Neuronal stem cell (in vitro differentiated cells): ENCODE measurements at regions not wholly inside any gene's neighbourhood (a gene's known extent, or its start where the extent isn't known, plus 50 kb on each side); places are given as distances from the start of the nearest gene placed in this dataset.

ENCODE experiments used
- DNase-seq: peaks from one replicate; pipeline ENCODE4 v3.0.0-alpha.2; 2013; ENCODE audit warnings: low spot score
- H2AFZ ChIP-seq: one replicate; pipeline ENCODE4 v1.6.1; 2013; ENCODE audit warnings: mild to moderate bottlenecking, low read length, inconsistent platforms
- H2AK5ac ChIP-seq: 2 replicates; pipeline ENCODE4 v1.6.1; 2013; ENCODE audit warnings: low read depth, mild to moderate bottlenecking, inconsistent platforms, low read length, moderate library complexity, mixed read lengths
- H2BK120ac ChIP-seq: 2 replicates; pipeline ENCODE4 v1.6.1; 2013; ENCODE audit warnings: low read depth, mild to moderate bottlenecking, inconsistent platforms, low read length, moderate library complexity, mixed read lengths
- H2BK12ac ChIP-seq: one replicate; pipeline ENCODE4 v1.6.1; 2013; ENCODE audit warnings: low read length, inconsistent platforms
- H2BK15ac ChIP-seq: 2 replicates; pipeline ENCODE4 v1.6.1; 2013; ENCODE audit warnings: mild to moderate bottlenecking, low read length, inconsistent platforms, mixed read lengths
- H2BK5ac ChIP-seq: one replicate; pipeline ENCODE4 v1.6.1; 2013; ENCODE audit warnings: inconsistent platforms, mild to moderate bottlenecking, low read length, moderate library complexity
- H3K14ac ChIP-seq: one replicate; pipeline ENCODE4 v1.6.1; 2013; ENCODE audit warnings: low read length, inconsistent platforms
- H3K18ac ChIP-seq: 2 replicates; pipeline ENCODE4 v1.6.1; 2013; ENCODE audit warnings: low read length, inconsistent platforms
- H3K23ac ChIP-seq: 2 replicates; pipeline ENCODE4 v1.6.1; 2013; ENCODE audit warnings: low read depth, mild to moderate bottlenecking, mixed read lengths, low read length, inconsistent platforms; ENCODE audit not compliant: poor library complexity
- H3K27ac ChIP-seq: replicated peaks from 3 replicates; pipeline ENCODE4 v1.5.1; 2013; ENCODE audit warnings: low read length, inconsistent platforms
- H3K27me3 ChIP-seq, 3 experiments: 2 replicates each; pipeline ENCODE4 v1.6.1; 2013; ENCODE audit warnings: low read length in 3 of 3, mild to moderate bottlenecking in 2 of 3, inconsistent platforms in 1 of 3, low read depth in 1 of 3, mixed read lengths in 1 of 3, moderate library complexity in 1 of 3; ENCODE audit not compliant: control insufficient read depth in 3 of 3, insufficient read depth in 3 of 3
- H3K36me3 ChIP-seq, 2 donors: replicated peaks in 1 of 2; 2 replicates each; pipeline ENCODE4 v1.6.1; 2013; ENCODE audit warnings: low read length in 2 of 2; ENCODE audit not compliant: control insufficient read depth in 2 of 2, insufficient read depth in 2 of 2
- H3K4ac ChIP-seq: 2 replicates; pipeline ENCODE4 v1.6.1; 2013; ENCODE audit warnings: inconsistent platforms, mild to moderate bottlenecking, low read length, moderate library complexity
- H3K4me1 ChIP-seq, 2 donors: 1 replicate in 1 of 2; 2 replicates in 1 of 2; pipeline ENCODE4 v1.6.1; 2013; ENCODE audit warnings: low read length in 2 of 2, low read depth in 1 of 2; ENCODE audit not compliant: control insufficient read depth in 2 of 2, insufficient read depth in 1 of 2
- H3K4me2 ChIP-seq: one replicate; pipeline ENCODE4 v1.6.1; 2013; ENCODE audit warnings: mild to moderate bottlenecking, low read length, inconsistent platforms; ENCODE audit not compliant: insufficient read depth, poor library complexity, severe bottlenecking
- H3K4me3 ChIP-seq, 2 donors: 2 replicates each; pipeline ENCODE4 v1.5.1; 2013; ENCODE audit warnings: low read length in 2 of 2, mild to moderate bottlenecking in 2 of 2, inconsistent platforms in 1 of 2, moderate library complexity in 1 of 2
- H3K79me1 ChIP-seq: one replicate; pipeline ENCODE4 v1.6.1; 2013; ENCODE audit warnings: low read depth, mild to moderate bottlenecking, inconsistent platforms, low read length, moderate library complexity
- H3K9ac ChIP-seq: one replicate; pipeline ENCODE4 v1.6.1; 2013; ENCODE audit warnings: mild to moderate bottlenecking, low read depth, low read length, inconsistent platforms; ENCODE audit not compliant: poor library complexity
- H3K9me3 ChIP-seq, 2 donors: replicated peaks in 1 of 2; 2 replicates each; pipeline versions ENCODE3 to v1.6.1; 2013; ENCODE audit warnings: low read length in 2 of 2, mild to moderate bottlenecking in 2 of 2, inconsistent platforms in 1 of 2, low read depth in 1 of 2, mixed read lengths in 1 of 2, moderate library complexity in 1 of 2; ENCODE audit not compliant: control insufficient read depth in 2 of 2, insufficient read depth in 1 of 2
- H4K8ac ChIP-seq: one replicate; pipeline ENCODE4 v1.6.1; 2013; ENCODE audit warnings: low read depth, mild to moderate bottlenecking, inconsistent platforms, low read length, moderate library complexity
- H4K91ac ChIP-seq: one replicate; pipeline ENCODE4 v1.6.1; 2013; ENCODE audit warnings: low read length, low read depth, mild to moderate bottlenecking, inconsistent platforms; ENCODE audit not compliant: poor library complexity
- WGBS, 2 donors: extraction: QIAGEN DNeasy Blood & Tissue Kit; methylation state at CpG; one replicate each; pipeline ENCODE4 v1.1.7; 2013; ENCODE audit warnings: missing lambda C conversion rate in 2 of 2, mixed read lengths in 1 of 2; ENCODE audit not compliant: insufficient read length in 2 of 2, insufficient replicate concordance in 1 of 2; ENCODE audit errors: extremely low coverage in 2 of 2; 5-methylcytosine and 5-hydroxymethylcytosine counted together

DNA sequence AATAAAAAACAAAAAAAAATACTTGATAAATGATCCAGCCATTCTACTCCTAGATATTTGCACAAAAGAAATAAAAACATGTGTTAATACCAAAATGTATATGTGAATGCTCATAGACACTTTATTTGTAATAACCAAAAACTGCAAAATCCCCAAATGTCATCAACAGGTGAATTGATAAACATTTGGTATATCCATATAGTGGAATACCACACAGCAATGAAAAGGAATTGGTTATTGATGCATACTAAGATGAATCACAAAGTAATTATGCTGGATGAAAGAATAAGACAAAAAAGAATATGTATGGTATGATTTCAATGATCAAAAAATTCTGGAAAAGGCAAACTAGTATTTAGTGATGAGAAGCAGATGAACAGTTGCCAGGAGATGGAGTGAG, 124.7 kb upstream of the VASH1 start:
- no peaks in the 10 kb centered on the region for H3K4me1 ChIP-seq
- H3K9ac ChIP-seq, result no peak overlapping the region
- no peaks in the 10 kb centered on the region for H3K27me3 ChIP-seq
- no peak overlapping the region for H4K8ac ChIP-seq
- H3K9me3 ChIP-seq, result no peaks in the 10 kb centered on the region
- no peak overlapping the region for H2AK5ac ChIP-seq
- no peaks in the 10 kb centered on the region for H3K79me1 ChIP-seq
- H3K18ac ChIP-seq, result no peak overlapping the region
- H3K14ac ChIP-seq, result no peak overlapping the region
- H2BK12ac ChIP-seq, result no peak overlapping the region
- H3K36me3 ChIP-seq, result no peaks in the 10 kb centered on the region
- no peak overlapping the region for H3K27ac ChIP-seq
- H2BK15ac ChIP-seq, result no peak overlapping the region
- H2AFZ ChIP-seq, result no peak overlapping the region
- no peak overlapping the region for H3K4ac ChIP-seq
- no peak overlapping the region for H2BK5ac ChIP-seq
- no peak for DNase-seq
- H4K91ac ChIP-seq, result no peak overlapping the region
- no peak overlapping the region for H3K23ac ChIP-seq
- no peak overlapping the region for H2BK120ac ChIP-seq
- no peak overlapping the region for H3K4me2 ChIP-seq
- H3K4me3 ChIP-seq, result no peak overlapping the region

DNA sequence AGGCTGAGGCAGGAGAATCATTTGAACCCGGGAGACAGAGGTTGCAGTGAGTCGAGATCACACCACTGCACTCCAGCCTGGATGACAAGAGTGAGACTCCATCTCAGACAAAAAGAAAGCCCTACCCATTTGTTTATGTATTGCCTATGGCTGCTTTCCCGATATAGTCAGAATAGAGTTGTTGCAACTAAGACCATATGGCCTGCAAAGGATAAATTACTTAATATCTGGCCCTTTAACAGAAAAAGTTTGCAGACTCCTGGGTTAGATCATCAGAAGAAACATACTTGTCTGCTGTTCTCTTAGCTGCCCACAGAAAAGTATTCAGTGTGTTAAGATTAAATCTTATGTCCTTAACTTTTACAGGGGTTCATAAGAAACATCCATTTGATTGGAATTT, 122.4 kb upstream of the VASH1 start:
- H2AK5ac ChIP-seq, result no peak overlapping the region
- H2AFZ ChIP-seq, result no peak overlapping the region
- WGBS, 2 donors, result no CpG with 5 or more reads among the region's 3 CpGs
- H3K9ac ChIP-seq, result no peak overlapping the region
- no peak overlapping the region for H2BK120ac ChIP-seq
- no peaks in the 10 kb centered on the region for H3K79me1 ChIP-seq
- no peak overlapping the region for H4K8ac ChIP-seq
- H3K4me2 ChIP-seq, result no peak overlapping the region
- H3K14ac ChIP-seq, result no peak overlapping the region
- H3K36me3 ChIP-seq, result no peaks in the 10 kb centered on the region
- no peaks in the 10 kb centered on the region for H3K9me3 ChIP-seq
- no peak overlapping the region for H3K4ac ChIP-seq
- no peak overlapping the region for H3K18ac ChIP-seq
- H3K27ac ChIP-seq, result no peak overlapping the region
- H2BK5ac ChIP-seq, result no peak overlapping the region
- peaks cover 0 to under 1% of the 10 kb centered on the region in 2 donors for H3K4me1 ChIP-seq
- no peak overlapping the region for H2BK12ac ChIP-seq
- H3K23ac ChIP-seq, result no peak overlapping the region
- no peak overlapping the region for H2BK15ac ChIP-seq
- H3K27me3 ChIP-seq, result no peaks in the 10 kb centered on the region
- no peak overlapping the region for H3K4me3 ChIP-seq
- H4K91ac ChIP-seq, result no peak overlapping the region
- no peak for DNase-seq

DNA sequence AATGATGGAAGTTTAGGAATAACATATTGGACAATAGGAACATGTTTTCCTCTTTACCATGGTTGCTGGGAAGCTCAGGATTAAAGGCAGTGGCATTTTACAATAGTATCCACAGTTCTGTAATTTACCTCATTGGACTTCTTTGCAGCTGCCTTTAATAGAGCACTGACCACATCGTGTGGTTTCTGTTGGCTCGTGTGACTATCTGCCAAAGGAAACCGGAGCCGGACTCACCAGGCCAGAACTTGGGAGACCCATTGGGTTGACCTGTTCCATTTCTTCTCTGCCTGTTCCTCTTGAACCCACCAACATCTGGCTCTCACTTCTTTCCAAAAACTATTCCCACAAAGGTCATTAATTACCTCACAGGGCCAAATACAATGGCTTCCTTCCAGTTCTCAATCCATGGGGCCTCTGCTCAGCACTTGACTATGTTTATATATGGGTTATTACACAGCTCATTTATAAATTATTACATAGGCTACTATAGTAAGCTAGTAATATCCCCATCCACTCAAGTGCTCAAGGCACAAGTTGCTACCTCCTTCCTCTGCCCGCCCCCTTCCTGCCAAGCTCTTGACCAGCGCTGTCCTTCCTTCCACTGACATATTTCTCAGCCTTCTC, 121.5 kb upstream of the VASH1 start:
- no peak for DNase-seq
- Histone ChIP-seq H3K36me3 (no peaks in the 10 kb centered on the region), H2BK5ac (no peak overlapping the region), H2BK12ac (no peak overlapping the region), H3K9ac (no peak overlapping the region), H2AK5ac (no peak overlapping the region), H3K79me1 (no peaks in the 10 kb centered on the region), H3K18ac (no peak overlapping the region), H3K23ac (no peak overlapping the region), H4K91ac (no peak overlapping the region), H2BK120ac (no peak overlapping the region), H3K27ac (no peak overlapping the region), H2BK15ac (no peak overlapping the region), H3K4me1 (peaks cover 4 to 8% of the 10 kb centered on the region in 2 donors), H3K4ac (no peak overlapping the region), H3K14ac (no peak overlapping the region), H3K4me3 (no peak overlapping the region), H3K4me2 (no peak overlapping the region), H3K27me3 (no peaks in the 10 kb centered on the region), H2AFZ (no peak overlapping the region), H3K9me3 (no peaks in the 10 kb centered on the region), H4K8ac (no peak overlapping the region)
- no CpG with 5 or more reads among the region's 6 CpGs for WGBS, 2 donors

DNA sequence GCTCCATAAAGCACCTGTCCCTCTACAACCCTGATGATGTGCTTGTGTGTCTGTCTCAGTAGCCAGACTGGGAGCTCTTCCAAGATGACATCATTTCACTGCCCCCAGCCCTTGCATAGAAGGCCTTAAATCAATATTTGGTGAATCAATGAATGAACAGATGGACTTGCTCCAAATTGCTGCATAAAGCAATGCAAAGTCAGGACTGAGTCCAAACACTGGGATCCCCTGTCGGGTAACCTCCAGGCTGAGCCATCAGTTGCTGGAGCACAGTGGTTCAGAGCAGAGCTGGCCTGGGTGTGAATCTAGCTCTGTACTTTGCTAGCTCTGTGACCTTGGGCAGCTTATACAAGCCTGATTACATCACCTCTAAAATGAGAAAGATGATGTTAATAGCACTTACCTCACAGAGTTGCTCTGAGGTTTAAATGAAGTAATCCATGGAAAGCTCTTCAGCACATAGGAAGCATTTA, 120.3 kb upstream of the VASH1 start:
- H3K36me3 ChIP-seq, result no peaks in the 10 kb centered on the region
- H3K4ac ChIP-seq, result no peak overlapping the region
- H3K4me2 ChIP-seq, result no peak overlapping the region
- H3K27me3 ChIP-seq, result no peaks in the 10 kb centered on the region
- no peak overlapping the region for H3K14ac ChIP-seq
- H3K18ac ChIP-seq, result no peak overlapping the region
- no peak for DNase-seq
- H3K23ac ChIP-seq, result no peak overlapping the region
- H2BK15ac ChIP-seq, result no peak overlapping the region
- no peak overlapping the region for H2BK120ac ChIP-seq
- peaks cover 4 to 9% of the 10 kb centered on the region in 2 donors for H3K4me1 ChIP-seq
- H4K91ac ChIP-seq, result no peak overlapping the region
- H2AFZ ChIP-seq, result no peak overlapping the region
- H2BK12ac ChIP-seq, result no peak overlapping the region
- H4K8ac ChIP-seq, result no peak overlapping the region
- no peak overlapping the region for H3K27ac ChIP-seq
- no peaks in the 10 kb centered on the region for H3K9me3 ChIP-seq
- H2BK5ac ChIP-seq, result no peak overlapping the region
- H3K4me3 ChIP-seq, result no peak overlapping the region
- WGBS, 2 donors, result no CpG with 5 or more reads among the region's 1 CpG
- no peaks in the 10 kb centered on the region for H3K79me1 ChIP-seq
- no peak overlapping the region for H3K9ac ChIP-seq
- no peak overlapping the region for H2AK5ac ChIP-seq
